DMS114 treated with DMSO at 0.1 percent for 48 hours (cell line): ENCODE measurements at regions not wholly inside any gene's neighbourhood (a gene's known extent, or its start where the extent isn't known, plus 50 kb on each side); places are given as distances from the start of the nearest gene placed in this dataset.

Experiments used
- DNase-seq: peaks from one replicate; lab custom pipeline; 2025; ENCODE audit not compliant: unreplicated experiment; lab: John Stamatoyannopoulos, UW

DNA sequence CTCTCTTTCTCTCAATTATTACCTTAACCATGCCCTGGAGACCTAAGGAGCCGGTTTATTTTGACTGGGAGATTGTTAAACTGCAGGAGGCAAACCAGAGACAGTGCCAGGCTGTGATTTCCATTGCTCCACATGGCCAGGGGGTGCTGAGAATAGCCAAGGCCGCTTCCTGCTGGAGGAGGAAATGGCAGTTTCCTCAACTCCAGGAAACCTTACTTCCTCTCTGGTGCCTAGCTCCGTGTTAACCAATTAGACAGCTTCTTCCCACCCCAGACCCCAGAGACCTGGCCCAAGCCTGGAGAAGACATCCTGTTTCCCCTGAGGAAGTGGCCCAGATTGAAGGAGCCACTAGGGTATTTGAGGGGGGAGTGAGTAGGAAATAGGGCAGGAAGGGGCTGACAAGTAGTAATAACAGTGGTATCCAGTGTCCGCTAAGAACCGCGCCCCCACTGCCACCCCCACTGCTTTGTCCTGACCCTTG, 161.2 kb downstream of the PLPP3 start:
- DNase-seq = no peak

DNA sequence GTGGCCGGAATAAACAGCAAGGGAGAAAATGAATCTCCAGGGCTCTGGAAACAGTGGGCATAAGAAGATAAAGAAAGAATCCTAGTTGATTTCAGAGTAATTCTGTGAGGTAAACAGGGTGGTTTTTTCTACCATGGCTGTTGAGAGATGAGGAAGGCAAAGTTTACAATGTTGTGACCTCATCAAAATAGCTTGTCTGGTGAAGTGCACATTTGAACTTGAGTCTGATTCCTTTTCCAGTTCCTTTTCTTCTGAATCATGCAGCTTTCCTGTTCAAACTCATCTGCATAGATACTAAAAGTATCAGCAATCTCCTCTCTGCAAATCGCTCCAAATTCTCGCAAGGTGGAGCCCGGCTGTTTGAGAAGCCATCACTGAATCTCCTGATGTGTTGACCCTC, 161.7 kb downstream of the PLPP3 start:
- DNase-seq = no peak

DNA sequence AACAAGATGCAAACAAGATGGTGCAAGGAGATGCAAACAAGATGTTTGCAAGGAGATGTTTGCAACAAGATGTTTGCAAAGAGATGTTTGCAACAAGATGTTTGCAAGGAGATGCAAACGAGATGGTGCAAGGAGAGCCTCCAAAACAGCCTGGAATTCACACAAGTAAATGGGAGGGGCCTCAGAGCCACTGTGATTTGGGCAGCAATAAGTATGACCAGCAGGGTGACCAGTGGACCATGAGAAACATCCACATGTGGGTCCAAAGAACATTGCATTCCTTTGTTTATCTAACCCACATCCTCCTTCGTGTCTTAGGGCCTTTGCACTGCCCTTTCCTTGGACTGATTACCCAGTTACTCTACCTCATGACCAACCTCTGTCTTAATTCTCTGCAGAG, 162.9 kb downstream of the PLPP3 start:
- DNase-seq = no peak

DNA sequence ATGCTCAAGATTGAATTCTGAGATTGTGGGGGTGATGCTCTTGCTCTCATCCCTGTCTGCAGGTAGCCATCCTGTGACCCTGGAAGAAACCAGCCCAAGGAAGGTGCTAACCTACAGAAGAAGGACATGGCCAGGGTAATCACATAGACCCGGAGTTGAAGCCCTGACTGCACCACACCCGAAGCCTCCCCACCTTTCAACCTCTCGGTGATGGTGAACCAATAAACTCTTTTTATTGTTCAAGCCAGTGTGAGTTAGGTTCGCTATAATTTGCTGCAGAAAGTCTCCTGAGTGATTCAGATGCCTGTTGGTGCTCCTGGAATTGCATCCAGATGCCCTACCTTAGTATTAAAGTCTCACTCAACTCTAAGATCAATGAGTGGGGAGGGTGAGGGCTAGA, 163.6 kb downstream of the PLPP3 start:
- DNase-seq = no peak

DNA sequence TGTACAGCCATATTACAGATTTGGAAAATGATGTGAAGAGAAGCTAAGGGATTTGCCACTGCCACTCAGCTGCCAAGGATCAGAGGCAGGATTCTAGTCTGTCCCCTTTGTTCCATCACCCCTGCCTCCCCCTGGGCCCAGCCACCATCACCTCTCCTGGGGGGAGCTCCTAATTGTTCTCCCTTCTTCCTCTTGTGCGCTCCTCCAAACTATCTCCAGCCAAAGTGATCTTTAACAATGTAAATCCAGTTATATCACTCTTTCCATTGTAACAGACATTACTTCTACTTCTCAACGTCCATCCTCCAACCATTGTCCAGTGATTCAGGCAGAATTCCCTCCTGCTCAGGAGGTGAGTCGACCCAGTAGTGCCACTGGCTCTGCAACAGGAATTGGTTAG, 164.1 kb downstream of the PLPP3 start:
- DNase-seq = no peak

DNA sequence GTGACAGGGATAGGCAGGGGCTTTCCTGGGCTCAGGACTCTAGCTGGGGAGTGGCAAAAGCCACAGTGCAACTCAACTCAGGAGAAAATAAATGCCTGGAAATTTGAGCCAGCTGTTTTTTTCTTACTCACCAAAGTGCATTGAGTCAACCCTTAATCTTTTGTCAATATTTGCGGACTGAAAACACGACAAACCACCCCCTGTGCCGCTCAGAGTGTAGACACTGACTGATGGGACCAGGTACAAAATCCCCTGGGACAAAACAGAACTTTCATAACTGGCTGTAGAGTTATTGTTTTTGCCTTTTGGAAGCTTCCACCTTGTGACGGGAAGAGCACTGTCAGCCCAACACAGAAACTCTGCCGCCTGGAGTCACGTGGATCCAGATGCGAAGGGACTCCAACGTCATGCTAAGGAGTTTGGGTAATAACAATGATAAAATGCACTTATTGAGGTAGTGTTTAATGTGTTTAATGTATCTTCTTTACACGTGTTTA, 164.6 kb downstream of the PLPP3 start:
- DNase-seq = no peak

DNA sequence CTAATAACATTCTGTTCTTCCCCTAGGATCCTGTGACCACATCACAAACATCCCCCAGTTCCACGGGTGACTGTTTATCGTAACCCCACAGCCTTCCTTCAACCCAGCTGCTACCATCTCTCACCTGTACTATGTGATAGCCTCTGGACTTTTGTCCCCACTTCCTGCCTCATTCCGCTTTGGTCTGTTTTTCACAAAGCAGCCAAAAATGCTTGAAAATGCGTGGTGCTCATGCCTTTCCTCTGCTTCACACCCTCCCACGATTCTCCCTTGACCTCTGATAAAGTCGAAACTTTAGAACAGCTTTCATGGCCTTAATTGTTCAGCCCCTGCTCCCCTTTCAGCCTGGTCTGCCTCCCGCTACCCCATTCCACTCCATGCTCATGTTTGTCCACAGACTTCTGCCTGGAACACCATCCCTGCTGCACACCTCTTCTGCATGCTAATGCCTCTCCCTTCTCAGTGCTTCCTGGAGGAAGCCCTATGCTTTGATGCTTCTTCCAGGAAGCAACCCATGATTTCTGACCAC, 165.6 kb downstream of the PLPP3 start:
- no peak for DNase-seq

DNA sequence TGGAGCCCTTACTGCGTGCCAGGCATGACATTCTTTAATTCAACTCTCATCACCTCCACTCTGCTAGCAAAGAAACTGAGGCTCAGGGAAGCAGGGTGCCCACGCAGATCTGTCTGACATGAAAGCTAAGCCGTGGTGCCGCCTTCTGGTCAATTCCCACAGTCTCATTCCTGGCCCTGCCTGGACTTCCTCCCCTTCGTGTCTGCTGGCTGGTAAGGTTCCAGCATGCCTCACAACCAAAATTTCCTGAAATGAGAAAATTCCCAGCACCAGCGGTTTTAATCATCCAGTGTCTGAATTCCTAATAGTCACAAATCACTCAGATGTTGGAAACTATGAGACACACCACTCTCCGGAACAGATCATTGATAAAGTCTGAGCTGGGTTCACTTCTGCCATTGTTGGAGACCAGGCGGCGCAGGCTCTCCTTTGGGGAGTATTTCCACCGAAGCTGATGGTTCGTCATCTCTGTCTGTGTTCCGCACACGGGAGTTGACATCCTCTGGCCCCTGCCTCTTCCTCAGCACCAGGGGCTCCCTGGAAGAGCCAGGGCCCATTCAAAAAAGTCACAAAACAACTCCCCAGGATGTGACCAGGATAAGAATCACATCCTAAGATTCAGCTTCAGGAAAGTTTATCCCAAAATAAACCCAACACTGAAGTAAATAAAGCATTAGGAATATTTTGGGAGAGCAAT, 167.7 kb downstream of the PLPP3 start:
- no peak for DNase-seq

DNA sequence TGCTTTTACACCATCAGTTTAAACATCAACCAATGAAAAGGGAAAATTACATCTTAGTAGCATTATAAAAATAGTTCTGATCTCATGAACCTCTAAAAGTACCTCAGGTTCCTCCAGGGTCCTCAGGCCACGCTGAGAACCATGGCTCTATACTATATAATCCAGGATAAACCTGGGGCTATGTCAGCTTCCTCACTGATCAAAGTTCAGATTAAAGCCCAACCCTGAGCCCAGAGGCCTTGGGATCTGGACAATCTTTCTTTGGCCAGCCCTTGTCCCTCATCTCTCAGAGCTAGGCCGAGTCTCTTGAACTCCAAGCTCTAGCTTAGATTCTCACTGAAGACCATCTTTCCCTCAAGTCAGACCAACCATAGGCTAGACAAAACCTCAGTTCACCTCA, 168.3 kb downstream of the PLPP3 start:
- DNase-seq = no peak

DNA sequence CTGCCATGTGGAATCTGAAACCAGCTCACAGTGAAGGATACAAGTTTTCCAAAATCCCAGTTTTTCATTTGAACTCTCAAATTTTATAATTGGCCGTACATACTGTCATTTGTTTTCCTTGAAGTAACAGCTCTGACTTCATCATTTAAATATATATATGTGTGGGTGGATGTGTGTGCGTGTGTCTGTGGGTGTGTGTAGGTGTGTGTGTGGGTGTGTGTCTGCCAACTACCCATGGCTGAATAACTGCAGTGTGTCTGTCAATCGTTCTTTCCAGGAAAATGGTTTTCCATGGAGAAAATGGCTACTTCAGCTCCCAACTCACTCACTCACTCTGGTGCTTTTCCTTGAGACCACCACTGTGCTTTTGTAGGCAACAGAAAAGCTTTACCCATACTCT, 169.0 kb downstream of the PLPP3 start:
- no peak for DNase-seq

DNA sequence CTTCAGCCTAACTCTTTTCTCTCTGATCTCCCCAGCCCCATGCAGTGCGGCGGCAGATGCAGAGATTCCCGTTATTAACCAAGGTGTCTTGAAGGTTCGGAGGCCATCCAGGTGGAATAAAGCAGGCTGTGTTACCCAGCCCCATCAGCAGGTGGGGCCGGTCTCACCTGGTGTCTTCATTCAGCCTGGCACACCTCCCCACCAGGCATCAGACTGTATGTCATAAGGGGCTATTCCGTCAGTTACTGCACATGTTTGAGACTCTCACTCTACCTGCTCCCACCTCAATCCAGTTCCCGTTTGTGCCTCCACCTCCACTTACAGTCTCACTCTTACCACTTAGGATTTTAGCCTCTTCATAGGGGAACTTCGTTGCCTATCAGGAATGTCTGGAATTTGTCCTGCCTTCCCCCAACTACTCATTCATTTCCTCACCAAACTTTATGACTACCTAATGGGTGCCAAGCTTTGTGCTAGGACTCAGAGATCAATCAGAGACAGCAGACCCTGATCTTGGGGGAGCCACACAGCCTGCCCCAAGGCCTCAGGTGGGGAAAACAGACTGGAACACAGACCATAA, 170.2 kb downstream of the PLPP3 start:
- DNase-seq = no peak

DNA sequence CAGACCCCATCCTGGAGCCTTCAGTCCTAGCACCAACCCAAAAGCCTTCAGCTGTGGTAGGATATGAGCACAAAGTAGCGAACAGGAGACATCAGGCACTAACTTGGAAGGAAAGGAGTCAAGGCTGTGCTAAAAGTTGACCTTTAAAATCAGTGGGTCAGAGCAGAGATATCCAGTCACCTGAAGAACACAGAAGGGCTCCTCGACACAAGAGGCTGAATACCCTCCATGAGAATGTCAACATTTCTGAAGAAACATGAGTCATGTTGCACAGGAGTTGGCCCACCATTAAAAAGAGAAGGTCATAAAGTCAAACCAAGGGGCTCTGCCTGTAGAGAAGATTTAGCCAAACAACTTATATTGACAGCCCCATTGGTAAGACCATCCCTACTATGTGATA, 172.5 kb downstream of the PLPP3 start:
- DNase-seq = no peak

DNA sequence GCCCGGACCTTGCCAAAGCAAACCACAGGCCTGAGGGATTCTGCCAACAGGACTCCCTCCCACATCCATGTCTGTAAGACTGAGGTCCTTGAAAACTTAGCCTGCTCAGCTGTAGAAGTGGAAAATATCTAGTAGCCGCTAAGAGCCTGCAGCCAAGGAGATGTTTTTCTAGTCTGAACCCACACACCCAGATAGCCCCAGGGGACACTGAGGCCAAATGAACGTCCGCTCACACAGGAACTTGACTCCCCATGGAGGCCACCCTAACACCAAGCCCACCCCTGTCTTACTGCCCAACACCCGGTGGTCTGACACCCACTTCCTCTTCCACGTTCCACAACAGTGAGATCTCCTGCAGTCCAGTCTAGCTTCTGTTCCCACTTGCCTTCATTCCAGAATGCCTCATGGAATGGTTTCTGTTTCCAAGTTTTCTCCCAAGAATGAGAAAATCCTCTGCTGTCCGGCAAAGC, 174.8 kb downstream of the PLPP3 start:
- no peak for DNase-seq

DNA sequence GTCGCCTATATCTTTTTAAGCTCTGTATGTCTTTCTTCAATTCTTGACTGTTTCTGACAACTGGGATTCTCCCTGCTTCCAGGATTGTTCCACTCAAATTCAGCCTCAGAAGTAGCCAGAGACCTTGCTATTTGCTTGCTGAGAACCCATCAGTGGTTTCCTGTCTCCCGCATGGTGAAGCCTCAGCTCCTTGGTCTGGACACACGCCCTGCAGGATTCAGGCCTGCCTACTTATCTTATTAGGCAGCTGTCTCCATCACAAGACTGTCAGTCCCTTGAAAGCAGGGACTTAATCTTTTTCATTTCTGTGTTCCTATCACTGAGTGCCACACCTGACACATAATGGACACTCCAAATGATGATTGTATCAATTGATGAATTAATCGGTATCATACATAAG, 175.3 kb downstream of the PLPP3 start:
- no peak for DNase-seq

DNA sequence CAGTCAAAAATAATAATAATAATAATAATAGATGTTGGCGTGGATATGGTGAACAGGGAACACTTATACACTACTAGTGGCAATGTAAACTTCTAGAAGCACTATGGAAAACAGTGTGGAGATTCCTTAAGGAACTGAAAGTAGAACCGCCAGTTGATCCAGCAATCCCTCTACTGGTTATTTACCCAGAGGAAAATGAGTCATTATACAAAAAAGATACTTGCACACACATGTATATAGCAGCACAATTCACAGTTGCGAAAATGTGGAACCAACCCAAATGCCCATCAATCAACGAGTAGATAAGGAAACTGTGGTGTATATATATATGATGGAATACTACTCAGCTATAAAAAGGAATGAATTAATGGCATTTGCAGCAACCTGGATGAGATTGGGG, 176.0 kb downstream of the PLPP3 start:
- no peak for DNase-seq

DNA sequence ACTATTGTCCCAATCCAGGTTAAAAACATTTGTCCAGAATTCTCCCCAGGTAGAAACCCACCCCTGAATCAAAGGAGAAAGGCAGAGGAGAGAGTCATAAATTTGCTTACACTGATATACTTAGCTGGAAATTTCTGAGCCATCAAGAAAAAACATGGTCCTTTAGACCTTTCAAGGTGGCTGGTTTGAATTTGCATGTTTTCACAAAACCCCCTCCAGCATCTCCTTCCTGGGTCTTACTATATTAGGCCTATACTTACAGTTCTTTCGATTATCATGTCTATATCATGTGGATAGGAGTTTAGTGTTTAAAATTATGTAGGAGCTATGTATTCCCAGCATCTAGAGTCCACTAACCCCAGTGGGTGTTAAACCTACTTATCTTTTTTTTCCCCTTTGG, 178.2 kb downstream of the PLPP3 start:
- no peak for DNase-seq

DNA sequence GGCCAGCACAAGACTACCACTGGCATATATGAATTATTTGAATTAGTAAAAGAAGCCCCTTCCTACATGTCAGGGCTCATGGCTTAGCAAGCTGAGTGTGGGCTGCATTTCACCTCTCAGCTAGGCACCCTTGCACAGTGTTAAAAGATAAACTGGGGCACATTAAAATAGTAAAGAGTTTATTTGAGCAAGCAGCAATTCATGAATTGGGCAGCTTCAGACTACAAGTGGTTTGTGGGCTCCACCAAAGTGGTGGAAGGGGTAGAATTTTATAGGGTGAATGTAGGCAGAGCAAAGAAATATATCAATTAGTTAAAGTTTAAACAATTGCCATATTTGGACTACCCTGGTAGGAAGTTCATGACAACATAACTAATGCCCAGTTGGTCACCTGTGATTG, 178.8 kb downstream of the PLPP3 start:
- DNase-seq = no peak

DNA sequence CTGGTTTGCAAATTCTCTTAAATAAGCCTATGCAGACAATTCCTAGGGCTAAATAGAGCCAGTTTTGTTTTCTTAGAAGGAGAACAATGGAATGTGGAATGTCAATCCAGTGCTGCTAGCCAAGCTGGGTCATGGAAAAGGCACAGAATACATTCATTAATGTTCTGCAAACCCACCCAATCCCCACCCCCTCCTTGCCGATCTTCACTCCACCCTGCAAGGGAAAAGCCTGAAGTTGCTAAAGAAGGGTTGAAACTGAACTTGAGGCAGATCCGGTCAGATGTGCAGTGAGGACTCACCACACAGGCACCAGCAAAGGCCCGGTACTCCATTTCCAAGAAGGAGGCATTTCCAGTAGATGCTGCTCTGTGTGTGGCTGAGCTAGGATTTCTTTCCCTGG, 179.6 kb downstream of the PLPP3 start:
- DNase-seq = no peak

DNA sequence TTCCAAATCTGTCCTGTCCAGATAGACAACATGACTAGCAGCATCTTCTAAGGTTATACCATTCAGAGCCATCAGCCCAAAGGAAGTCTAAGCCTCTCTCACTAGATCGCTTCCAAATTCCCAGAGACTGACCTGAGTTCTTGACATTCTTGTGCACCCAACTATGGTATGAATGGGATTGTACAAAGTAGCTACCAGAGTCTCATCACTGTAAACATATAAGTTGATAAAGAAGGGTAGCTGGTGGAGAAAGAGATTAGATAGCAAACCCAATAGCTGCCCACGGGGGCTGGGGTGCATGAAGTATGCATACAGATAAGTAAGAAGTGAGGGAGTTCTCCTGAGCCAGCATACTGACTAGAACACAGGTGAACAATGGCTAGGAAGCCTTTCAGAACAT, 180.0 kb downstream of the PLPP3 start:
- no peak for DNase-seq

DNA sequence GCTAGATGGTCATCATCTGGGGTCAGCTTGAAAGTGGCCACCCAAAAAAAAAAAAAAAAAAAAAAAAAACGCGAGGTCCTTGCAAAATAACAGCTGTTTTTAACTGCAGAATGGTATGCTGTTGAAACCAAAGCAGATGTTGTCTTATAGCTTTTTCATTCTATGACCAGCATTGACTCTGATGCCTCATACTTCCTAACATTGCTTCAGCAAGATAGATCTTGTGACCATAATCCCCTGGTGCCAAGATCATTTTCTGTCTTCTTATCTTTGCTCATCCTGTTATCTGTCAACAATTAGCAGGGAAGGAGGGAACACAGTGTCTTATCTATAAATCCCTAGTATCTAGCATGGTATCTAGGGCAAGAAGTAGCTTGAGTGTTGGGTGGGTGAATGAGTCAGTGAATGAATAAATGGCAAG, 181.5 kb downstream of the PLPP3 start:
- no peak for DNase-seq

DNA sequence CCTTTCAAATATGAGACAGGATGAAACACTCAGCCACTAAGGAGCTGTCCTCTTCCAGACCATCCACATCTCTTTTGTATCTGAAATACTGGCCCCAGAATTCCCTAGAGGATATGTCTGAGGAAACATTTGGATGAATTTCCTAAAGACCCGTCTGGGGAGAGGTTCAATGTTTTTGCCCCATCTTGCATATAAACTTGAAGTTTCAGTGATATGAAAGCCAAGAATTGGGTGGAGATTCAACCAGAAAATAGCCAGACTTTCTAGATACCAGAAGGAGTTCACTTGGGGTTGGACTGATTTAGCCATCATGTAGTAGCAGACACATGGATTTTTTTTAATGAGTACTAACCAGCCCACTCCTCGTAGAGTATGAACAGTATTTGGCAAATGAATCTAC, 182.0 kb downstream of the PLPP3 start:
- DNase-seq = no peak

DNA sequence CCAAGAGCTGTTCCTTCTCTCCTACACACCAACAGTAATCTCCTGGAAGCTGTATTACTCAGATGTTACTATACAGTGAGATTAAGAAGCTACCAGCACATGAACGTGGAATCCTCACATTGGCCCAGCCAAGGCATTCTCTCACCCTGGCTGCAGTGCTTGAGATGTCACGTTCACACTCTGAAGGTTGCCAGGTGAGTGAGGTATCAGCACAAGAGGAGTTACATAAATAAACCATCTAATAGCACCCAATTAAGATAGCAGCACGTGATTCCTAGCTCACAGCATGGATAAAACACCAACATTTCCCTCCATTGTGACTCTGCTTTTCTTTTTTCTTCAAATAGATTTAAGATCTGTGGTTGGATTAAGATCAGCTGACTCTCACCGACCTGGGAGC, 182.8 kb downstream of the PLPP3 start:
- no peak for DNase-seq

DNA sequence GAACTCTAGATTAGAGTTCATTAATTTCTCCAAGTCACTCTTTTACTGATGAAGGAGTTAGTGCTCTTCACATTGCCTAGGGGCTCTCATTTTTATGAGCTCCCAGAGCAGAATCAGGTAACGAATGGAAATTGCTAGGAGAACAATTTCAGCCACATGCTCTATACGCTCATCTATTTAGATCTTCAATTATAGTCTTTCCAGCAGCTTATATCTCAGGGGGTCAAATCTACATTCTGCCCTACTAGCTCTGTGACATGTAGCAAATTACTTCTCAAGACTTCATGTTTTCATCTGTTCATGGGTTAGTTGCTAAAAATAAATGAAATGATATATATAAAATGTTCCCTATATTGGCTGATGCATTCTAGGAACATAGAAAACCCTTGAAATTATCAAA, 183.6 kb downstream of the PLPP3 start:
- DNase-seq = no peak
